ENCODE measurements at regions not wholly inside any gene's neighbourhood (a gene's known extent, or its start where the extent isn't known, plus 50 kb on each side); places are given as distances from the start of the nearest gene placed in this dataset.
A peak's percentile ranks its signal among the peaks of the same experiment; 100 is the strongest.

DNA sequence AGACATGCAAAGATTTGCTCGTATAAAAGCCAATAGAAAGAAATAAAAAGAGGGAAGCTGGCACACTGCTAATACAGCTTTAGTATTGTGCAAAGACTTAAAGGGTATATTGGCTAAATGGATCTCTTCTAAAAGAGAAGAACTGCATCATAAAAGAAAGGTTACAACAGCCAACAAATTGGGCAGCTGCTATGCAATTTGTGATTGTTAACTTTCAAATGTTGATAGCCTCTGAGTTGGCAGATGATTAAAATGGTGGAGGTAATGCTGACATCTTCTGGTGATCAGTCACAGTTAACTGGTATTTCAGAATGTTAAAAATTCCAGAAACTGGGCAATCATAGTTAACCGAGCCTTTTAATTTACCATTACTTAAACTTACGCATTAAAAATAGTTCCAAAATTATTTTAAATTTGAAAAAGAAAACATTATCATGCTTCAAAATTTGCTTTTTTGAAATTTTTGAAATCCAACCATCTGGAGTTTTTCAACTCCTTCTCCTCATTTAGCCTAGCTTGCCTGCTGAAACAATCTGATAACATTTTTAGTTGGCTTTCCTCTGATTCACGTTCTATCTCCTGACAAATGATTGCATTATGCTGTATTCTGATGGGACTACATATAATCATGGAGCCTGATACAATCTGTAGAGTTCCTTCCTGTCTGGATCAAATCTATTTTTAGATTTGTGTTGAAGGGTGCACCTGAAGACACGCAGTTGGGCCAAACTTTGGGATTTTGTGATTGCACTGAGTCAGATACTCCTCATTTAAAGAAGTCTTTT is 144.0 kb upstream of the PDZRN3 start:
- ATAC-seq (ENCODE audit: poor library complexity) = no peak
- intact Hi-C loops (cut with DNase I) = no loop called here

DNA sequence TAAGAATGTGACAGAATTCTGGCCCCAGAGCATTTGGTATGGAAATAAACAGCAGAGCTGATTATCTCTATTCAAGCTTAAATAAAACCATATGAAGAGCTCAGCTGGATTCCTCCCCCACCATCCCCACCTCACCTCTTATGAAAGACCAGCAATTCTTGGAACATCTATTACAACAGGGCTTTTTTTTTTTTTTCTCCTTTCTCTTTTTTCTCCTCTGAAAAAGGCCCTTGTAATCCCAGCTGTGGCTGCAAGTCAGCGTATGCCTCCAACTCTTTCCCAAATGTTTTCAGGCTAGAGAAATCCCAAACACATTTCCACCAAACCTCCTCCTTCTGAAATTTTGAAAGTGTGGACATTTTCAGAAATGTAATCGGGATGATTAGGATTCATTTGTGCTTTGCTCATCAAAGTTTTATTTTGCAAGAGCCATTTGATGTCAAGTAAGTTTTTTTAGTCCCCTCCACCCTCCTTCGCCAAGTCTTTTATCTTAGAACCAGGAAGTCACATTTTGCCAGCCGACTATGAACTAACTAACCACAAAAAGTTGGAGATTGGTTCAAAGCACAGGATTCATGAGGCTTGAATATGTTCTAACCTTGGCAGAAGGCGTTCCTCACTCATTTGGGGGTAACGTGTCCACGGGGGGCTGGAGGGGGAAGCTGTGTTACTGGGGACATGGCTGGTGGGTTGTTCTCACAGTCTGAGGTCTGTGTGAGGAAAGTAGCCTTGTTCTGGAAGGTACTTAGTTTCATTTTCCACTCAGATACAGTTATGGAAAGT is 142.0 kb upstream of the PDZRN3 start:
- peak; percentile 74 for ATAC-seq (ENCODE audit: poor library complexity)
- DNase-seq = no peak
- intact Hi-C loops (cut with DNase I) = no loop called here

More for the DNA sequence above, 144.0 kb upstream of the PDZRN3 start:
- DNase-seq = no peak

DNA sequence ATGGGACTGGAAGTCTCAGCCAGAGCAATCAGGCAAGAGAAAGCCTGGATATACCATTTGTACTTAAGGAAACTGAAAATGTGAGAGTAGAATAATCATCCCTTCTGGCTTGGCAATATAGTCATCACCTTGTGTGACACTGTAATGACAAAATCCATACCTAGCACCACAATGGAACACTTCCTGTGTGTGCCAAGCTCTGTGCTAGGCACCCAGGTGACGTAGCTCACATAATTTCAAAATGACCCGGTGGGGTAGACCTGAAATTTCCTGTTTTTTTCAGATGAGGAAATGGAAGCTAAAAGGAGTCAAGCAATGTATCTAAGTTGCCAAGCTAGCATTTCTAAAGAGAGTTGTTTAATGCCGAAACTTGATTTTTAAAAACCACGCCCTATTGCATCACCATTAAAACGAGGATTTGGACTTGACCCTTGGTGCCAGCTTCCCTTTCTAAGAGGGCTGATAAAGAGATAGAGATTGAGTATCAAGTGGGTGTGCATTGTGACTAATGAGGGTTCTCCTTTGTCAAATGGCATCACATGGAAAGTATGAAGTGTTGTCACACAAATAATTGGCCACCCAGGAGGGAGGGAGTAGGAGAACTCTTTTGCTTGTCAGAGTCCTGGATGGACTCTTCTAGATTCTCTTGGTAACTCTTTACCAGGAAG is 141.3 kb upstream of the PDZRN3 start:
- DNase-seq (no peak), ATAC-seq (ENCODE audit: poor library complexity) (peak; percentile 44)
- intact Hi-C loops (cut with DNase I) = no loop called here

DNA sequence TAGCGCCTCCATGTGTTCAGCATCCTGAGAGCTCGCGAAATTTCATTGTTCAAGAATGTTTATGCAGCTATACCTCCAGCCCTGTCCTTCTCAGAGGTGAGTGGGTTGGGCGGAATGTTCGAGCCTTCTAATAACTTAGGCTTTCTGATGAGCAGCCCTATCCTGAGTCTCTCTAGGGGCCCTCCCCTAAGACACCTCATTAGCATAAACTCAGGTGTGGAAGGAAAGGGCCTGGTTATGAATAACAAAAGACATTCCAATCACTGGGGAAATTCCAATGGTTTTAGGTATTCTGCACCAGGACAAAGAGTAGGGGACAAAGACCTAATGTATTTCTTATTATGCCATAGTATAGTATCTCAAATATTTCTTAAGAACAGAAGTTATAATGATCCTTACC is 138.1 kb upstream of the PDZRN3 start:
- ATAC-seq (ENCODE audit: poor library complexity) = no peak
- DNase-seq = no peak
- intact Hi-C loops (cut with DNase I) = no loop called here

DNA sequence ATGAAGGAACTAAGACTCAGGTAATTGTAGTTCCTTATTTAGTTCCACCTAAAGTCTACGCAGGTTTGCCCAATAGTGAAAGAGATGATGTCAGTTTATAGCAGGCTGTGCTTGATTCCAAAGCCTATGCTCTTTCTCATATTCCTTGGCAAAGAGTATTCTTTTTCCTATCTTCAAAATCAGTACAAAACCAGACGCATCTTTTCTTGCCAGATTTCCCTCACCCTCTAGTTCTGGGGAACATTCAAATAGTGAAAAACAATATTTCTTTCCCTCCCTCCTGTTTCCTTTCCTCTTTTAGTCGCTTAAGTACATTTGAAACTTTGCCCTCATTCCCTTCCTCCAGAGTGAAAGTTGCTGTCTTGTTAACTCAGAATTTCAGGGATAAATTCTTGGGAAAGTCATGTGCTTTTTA is 134.6 kb upstream of the PDZRN3 start:
- no peak for ATAC-seq (ENCODE audit: poor library complexity)
- no peak for DNase-seq
- intact Hi-C loops (cut with DNase I) = no loop called here

DNA sequence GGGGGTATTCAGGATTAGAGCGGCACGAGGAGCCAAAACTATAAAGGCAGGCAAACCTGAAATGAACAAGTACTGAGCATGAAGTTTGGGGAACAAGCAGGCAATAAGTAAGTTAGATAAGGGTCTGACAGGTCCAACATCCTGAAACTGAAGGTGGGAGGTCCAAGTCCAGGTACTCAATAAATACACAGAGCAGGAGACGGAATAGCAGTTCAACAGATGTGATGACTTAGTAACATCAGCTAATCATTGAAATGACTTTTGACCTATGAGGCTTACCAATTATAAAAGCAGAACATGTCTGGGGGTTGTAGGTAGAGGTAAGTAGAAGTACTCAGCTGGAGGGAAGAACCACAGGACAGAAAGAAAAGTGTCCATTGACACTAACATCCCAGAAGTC is 132.8 kb upstream of the PDZRN3 start:
- no peak for DNase-seq
- no peak for ATAC-seq (ENCODE audit: poor library complexity)
- intact Hi-C loops (cut with DNase I) = no loop called here

DNA sequence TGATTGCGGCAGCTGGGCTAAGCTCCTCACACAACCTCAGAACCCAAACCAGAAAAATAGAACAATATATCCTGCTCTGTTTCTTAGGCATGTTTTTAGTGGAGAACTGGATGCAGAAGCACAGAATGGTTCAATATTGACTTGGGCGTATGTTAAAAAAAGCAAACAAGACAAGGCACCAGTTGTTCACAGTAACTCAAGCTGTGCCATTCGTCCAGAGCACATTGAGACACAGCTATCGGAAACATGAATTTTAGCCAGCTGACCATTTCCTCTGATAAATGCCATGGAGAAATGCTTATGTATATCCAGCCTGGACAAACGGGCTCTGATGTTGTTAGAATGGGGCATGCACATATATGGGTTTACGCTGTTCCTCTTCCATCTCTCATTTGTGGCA is 129.2 kb upstream of the PDZRN3 start:
- ATAC-seq (ENCODE audit: poor library complexity) (no peak), DNase-seq (no peak)
- intact Hi-C loops (cut with DNase I) = no loop called here

DNA sequence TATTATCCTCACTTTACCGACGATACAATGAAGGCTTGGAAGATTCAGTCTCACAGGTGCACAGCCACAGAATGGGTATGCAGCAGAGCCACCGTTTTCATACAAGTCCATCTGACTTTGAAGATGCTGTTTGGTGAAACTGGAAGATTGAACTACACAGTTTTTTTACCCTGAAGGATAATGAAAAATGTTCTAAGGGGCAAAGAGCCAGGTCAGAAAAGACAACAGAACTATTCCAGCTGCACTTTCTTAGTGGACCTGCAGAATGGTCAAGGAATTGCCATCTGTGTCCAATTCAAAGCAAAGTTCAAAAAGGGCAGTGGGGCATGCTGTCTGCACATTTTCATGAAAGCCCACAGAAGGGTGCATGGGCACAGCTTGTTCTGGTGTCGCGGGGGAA is 127.6 kb upstream of the PDZRN3 start:
- intact Hi-C loops (cut with DNase I) = no loop called here
- no peak for ATAC-seq (ENCODE audit: poor library complexity)
- no peak for DNase-seq

DNA sequence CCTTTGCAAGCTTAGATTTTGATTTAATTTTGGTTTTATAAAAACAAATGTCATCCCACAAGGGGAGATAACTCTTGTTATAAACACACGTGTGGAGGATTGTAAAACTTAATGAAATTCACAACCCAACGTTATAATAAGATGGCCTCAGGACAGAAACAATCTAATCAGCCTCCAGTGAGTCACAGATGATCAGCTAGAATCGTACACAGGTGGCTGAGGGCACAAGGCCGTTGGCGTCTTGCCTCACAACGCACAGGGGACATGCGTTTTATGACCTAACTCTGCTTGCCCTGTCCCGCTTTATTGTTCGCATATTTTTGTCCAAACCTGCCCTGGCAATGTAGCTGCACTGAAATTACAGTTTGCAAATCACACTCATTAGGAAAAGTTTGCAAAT is 121.9 kb upstream of the PDZRN3 start:
- intact Hi-C loops (cut with DNase I) = no loop called here
- DNase-seq (no peak), ATAC-seq (ENCODE audit: poor library complexity) (no peak)

DNA sequence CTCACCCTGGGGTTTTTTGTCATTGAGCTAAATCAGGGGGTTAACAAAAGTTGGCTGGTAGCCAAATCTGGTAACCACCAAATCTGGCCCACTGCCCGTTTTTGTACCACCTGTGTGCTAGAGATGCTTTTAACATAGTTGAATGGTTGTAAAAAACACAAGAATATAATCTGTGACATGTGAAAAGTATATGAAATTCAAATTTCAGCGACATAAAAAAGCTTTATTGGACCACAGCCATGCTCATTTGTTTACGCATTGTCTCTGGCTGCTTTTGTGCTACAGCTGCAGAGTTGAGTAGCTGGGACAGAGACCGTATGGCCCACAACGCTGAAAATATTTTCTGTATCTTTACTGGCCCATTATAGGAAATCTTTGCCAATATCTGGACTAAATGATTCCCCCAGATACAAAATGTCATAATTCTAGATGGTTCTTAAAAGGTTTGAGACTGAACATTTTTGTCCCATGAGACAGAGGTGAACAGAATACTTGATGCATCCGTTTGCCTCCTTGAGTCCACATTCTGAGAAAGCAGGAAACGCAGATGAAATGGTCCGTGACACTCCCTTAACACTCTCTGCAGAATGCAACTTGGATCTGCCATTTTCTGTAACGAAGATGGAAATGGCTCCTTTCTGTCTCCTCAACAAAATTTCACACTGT is 120.9 kb upstream of the PDZRN3 start:
- ATAC-seq (ENCODE audit: poor library complexity) (peak; percentile 61), DNase-seq (no peak)
- intact Hi-C loops (cut with DNase I) = no loop called here

DNA sequence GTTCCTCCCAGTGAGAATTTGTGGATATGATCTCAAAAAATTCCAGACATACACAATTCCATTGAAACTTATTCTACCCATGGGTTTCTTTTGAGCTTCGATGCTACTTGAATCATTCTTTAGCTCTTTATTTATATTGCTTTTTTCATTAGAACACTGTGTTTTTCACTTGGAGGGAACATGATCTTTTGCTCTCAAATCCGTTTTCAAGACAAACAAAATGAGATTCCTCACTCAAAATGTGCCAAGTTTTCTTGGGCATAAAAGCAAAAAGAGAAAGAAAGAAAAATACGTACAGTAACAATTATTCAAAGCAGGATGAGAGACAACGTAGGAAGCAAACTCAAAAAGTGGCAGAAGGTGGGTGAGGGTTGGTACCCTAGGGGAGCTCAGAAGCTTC is 118.8 kb upstream of the PDZRN3 start:
- DNase-seq = no peak
- intact Hi-C loops (cut with DNase I) = no loop called here
- no peak for ATAC-seq (ENCODE audit: poor library complexity)

DNA sequence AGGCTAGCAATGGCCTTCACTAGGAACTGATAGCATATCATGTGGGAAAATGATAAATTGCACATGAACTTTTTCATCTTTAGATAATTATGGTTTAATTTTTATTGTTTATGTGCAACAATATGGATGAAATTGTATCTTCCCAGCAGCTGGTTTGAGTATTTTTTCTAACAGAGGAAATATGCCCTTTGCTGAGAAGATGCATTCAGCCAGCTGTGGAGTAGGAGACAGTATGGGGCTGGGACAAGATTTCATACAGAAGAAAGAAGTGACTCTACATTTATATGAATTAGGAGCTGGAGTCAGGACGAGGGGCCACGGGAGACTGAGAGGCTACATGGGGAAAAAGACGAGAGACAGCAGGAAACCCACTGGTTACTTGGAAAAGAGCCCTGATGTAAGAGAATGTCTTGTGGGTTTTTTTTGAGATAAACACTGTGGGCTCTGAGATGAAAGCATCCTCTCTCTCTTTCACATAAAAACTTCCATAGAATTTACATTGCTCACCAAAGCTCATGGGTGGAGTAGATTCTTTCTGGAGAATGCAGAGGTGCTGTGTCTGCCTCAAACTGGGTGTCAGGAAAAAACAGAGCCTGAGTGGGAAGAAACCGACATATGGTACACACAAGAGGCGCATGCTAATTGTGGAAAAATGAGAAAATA is 115.2 kb upstream of the PDZRN3 start:
- ATAC-seq (ENCODE audit: poor library complexity) (no peak), DNase-seq (no peak)
- intact Hi-C loops (cut with DNase I) = no loop called here

DNA sequence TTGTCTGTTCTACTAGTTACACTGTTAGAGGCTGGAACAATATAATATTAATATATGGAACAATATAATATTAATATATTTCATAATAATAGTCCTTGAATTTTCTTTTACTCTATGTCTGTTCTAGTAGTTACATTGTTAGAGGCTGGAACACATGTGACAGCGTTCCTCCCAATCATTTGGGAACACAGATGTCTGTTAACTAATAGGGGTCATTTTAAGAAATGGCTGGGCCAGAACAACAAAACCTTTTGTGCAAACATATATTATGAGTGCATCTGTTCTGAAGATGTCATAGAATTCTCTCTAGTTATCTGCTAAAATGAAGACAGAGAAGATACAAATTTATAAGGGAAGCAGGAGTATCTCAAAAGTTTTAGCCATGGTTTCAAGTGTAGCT is 114.0 kb upstream of the PDZRN3 start:
- intact Hi-C loops (cut with DNase I) = no loop called here
- no peak for DNase-seq
- ATAC-seq (ENCODE audit: poor library complexity) = no peak

DNA sequence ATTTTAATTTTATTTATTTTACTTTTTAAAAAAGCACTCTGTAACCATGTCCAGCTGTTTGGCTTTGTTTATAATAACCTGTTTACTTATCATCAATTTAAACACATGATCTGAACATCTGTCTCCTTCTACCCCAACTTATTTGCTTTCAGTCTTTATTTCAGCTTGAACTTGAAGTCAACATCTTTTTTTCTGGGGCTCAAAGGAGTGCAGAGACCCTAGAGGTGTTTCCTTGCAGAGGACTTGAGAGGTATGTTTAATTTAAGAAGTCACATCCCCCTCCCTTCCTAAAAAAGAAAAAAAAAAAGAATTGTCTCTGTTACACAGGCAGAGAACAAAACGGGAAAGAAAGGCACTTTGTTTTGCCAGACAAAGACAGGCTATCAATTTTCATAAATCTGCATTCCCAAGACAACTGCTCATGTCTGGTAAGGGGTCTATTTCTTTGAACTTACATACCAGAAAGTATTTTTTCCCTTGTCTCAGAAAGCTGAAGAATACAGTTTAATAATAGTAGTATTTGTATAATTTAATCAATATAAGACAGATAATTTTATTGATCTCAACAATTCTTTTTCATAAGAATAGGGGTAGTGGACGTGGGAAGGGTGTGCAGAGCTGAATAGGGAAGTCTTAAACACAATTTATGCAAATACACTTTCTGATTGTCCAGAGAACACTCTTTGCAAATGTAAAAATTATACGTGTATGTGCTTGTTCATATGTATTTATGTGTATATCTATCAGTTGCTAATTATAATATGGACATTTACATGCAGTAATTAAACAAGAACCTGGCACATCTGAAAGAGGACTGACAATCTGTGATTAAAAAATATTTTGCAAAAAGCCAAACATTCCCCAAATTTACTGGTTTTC is 109.7 kb upstream of the PDZRN3 start:
- intact Hi-C loops (cut with DNase I) = no loop called here
- ATAC-seq (ENCODE audit: poor library complexity) = no peak
- DNase-seq = no peak

DNA sequence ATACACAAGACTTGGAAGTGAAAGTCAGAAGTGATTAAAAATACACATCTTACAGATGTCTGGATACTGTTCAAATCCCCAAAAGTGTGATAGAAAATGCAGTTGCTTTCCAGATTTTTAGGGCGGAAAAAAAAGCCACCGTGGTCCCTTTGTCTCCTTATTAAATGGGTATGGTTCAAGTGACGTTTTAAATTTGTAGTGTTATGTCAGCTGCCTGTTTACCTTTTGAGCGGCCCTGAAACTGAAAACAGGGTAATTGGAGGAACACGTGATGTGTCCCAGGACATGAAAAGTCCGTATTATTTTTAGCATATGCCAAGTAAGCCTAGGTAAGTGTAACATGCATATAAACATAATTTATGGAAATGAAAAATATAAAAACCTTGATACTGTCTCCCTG is 109.0 kb upstream of the PDZRN3 start:
- ATAC-seq (ENCODE audit: poor library complexity) = peak; percentile 50
- intact Hi-C loops (cut with DNase I) = no loop called here

DNA sequence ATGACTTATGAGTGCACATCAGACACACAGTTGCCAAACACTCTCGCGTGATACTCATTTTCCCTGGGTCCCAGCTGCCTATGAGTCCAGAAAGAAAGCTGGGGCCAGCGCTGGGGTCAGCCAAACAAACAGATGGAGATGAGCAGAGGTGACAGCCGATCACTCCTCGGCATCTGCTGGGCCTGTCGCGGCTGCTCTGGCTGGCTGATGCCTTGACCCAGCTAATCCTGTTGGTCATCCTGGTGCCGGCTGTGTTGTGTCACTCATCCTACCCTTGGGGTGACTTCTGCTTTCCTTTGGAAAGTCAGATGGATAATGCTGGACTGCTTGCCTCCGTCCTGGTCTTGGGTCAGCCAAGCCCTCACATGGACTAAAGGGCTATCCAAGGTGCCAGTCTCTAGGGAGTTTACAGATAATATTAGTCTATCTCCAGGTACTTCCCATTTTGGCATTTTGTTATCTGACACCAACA is 105.3 kb upstream of the PDZRN3 start:
- intact Hi-C loops (cut with DNase I) = no loop called here
- DNase-seq (peak; percentile 37), ATAC-seq (ENCODE audit: poor library complexity) (peak; percentile 33)

More for the DNA sequence above, 109.0 kb upstream of the PDZRN3 start:
- no peak for DNase-seq

DNA sequence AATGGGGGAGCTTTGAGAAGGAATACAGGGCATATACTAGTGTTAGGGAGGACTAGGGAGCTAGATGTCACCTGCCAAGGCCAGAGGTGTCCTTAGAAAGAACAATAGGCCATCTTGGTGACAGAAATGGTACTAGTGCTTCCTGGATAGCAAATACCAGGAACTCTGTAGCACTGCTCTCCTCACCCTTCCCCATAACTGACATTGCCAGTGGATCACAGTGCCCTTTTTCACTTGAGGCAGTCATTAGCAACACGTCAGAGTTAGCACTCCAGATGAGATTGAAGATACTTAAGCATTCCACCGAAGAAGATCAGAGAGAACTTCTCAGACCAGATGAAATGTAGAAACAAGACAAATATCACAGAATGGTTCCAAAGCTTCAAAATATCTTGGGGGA is 103.1 kb upstream of the PDZRN3 start:
- intact Hi-C loops (cut with DNase I) = no loop called here
- DNase-seq = no peak
- ATAC-seq (ENCODE audit: poor library complexity) = no peak
